Activated CD4-positive, alpha-beta T cell treated with anti-CD3 and anti-CD28 coated beads, Interleukin-10, Interleukin-2, amounts not matched to agents 100 ng/mL and 50 ng/mL, durations not matched to agents 16 hours and 8 hours (primary cell): ENCODE measurements at regions not wholly inside any gene's neighbourhood (a gene's known extent, or its start where the extent isn't known, plus 50 kb on each side); places are given as distances from the start of the nearest gene placed in this dataset.
"Not testable (repeated sequence)": the region's sequence is repeated elsewhere in the genome, so short reads cannot be mapped to it uniquely, and the experiment has no call there.

Source experiments
- DNase-seq: peaks from one replicate; pipeline ENCODE4 v3.0.0-alpha.2; 2020

DNA sequence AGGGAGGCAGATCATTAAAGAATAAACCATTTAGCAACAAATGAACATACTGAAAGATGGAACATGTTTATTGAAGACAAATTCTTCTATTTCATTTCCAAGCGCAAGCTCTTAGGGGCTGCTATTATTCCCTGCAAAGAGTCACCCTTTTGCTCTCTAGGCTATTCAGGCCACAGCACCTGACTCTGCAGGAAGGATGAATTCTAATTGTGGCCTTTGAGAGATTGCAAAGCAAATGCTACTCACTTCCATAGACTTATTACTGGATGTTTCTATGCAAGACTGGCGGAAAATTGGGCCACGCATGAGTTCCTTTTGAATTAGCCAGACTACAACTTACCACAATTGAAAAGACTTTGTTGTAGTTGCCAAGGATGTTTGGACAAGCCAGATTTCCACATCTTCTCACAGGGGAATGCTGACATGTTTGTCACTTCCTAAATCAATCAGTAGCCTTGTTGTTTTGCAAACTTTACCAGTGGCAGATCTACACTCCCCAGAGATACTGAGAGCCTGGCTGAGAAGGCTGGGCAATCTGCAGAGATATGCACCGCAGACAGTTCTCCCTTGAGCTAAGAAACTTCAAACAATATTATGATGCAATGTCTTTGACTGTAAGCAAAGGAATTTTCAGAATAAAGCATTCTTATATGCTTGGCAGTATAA, 334.3 kb upstream of the SYT1 start:
- no peak for DNase-seq

DNA sequence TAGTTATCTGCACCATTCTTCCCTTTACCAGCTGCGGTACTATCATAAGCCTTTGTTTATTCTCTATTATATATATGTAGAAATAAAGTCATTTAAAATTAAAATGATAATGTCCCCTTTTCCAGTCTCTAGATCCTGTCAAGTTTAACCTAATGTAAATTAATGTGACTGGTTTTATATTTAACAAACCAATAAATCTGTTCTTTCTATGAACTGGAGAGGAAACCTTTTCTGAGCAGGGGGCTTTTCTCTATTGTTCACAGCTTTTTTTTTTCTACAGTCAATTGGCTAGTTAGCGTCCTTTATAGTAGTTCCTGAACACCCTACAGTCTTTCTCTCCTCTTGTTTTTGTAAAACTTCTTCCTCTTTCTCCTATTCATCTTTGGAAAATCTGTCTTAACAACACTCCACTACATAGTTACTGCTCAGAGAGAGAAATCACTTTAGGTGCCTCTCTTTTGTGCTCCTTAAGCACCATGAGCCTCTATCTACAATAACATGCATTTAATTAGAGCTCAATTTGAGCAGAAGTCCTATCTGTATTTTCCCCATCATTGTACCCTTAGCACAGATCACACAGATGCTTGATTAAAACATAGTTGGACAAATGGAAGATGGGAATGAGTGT, 332.6 kb upstream of the SYT1 start:
- no peak for DNase-seq

DNA sequence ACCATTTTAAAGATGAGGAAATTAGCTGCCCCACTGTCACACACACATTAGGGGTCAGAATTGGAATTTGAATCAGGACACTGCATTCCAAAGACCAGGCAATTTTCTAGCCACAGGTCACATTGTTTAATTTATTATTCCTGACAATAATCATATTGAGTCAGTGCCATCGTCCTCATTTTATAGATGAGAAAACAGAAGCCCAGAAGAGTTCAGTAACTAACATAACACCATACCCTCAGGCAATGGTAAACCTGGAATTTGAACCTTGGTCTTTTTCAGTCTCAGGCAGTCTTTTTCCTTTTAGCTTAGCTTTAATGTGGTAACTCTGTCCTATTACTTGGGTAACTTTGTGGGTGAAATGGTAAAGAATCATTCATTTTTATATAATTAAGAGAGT, 330.3 kb upstream of the SYT1 start:
- DNase-seq: no peak

DNA sequence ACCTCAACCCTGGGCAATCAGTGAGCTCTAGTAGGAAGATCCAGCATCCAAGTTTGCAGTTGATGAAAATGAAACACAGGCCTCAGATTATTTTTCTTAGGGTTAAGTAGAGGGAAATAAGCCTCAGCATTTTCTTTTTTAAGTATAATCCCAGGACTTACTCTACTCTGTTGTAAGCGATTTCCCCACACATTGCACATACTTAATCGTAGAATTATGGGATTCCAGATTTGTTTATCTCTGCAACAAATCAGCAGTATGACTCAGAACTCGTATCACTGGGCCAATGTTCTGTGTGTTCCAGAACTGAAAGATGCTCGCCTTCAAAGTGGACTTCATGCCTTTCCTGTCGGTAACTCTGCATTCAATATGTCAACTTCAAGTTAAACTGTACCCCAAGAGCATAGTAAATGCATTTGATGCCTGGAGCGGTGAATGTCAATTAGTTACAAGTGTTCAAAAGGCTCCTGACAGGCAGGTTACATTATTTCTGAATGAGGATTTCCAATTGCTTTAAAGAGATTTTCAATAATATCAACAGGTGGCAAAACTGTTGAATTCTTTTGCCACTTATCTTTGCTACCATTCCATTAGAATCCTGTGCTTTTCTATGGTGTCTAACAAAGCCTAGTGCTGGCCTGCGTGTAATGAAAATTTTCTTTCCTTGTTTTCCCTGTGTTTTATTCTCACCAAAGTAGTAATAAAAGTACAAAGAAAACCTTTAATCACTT, 323.8 kb upstream of the SYT1 start:
- DNase-seq: no peak

DNA sequence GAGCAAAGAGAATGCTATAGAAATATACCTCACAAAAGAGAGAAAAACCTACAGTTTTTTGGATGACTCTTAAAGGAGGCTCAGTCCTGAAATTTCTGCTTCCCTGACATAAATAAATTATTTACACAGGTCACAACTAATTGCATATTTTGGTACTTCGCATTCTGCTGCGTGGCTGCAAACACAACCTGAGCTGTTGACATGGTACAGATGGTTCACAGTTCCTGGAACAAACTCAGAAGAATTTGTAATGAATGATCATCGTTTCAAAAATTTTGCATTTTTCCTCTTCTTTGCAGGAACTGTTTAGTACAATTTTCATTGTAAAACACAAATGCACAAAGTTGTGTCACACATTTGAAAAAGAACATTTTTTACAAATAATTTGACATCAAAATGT, 313.7 kb upstream of the SYT1 start:
- no peak for DNase-seq

DNA sequence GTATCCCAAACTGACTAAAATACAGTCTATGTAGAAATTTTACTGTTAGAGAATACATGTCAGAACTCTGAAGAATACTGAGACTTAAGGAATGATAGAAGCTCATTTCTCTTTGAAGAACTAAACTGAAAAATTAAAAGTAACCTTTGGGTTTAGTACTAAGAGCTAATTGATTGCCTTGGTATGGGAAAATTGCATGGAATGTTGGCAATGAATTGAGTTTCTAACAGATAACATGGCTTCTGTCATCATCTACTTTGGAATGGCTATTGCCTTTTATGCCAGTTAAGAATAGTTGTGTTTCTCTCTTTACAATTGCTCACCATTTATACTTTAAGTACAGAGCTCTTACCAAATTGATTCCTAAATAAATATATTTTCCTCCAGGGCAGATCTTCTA, 308.8 kb upstream of the SYT1 start:
- DNase-seq: no peak

DNA sequence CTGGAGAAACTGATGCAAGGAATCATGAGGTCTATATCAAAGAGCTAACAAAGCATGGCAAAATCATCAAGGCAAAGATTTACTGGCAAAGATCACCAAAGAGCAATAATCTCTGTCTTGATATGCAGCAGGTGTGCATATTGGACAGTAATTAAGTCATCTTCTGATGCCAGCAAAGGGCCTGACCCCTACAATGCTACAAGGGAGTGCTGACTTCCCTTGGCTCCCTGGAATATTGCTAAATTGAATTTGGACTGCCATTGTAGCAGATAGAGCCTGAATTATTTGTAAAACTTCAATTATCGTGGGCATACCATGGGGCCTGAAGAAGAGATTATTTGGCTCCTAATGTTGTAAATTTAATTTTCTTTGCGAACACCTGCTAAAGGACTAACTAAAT, 307.9 kb upstream of the SYT1 start:
- no peak for DNase-seq

DNA sequence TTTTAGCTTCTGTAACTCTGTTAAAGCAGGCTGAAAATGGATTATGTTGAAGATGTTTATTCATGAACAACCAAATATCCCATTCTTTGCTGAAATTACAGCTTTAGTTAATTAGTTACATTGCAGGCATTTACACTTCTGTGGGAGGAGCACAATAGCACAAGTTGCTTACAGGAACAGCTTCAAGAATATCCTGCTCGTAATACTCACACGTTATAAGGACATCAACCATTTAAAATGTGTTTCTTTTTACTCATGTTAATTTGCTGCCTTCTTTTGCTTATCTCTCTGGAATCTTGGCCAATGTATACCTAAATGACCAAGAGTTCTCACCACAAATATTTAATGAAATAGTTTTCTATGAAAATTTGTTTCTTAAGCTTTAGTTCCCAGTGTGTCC, 305.2 kb upstream of the SYT1 start:
- DNase-seq: no peak

DNA sequence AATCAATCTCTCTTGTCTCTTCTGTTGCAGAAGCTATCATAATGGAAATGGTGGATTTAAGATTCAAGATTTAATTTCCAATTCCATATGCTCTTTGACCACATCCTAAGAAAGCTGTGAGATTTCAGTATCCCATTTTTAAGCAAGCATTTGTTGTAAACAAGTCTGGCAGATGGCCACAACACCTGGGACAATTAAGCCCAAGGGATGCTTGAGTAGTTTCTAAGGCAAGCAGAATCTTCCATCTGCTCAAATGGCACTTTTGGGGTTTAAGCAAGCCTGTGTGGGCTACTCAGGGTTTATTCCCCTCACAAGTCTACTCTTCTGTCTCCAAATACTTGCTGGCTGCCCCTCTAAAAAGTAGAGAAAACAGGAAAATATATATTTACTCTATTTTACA, 304.7 kb upstream of the SYT1 start:
- DNase-seq: no peak

DNA sequence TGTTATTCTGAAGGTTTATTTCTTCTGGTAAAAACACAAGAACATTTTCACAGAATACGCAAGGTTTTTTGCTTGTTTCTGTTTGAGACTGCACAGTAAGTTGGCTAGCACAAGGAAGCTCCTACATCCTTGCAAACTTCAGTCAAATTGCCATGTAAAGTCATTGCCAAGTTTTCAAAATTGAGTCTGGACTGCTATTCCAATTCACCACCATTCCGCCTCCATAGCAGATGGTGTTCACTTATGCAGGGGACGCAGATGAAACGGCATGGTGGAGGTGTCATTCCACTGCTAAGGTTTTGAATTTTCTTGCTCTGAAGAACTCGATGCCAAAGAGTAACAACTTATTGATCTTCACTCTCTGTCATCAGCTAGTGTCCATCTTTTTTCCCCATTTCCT, 303.9 kb upstream of the SYT1 start:
- no peak for DNase-seq

DNA sequence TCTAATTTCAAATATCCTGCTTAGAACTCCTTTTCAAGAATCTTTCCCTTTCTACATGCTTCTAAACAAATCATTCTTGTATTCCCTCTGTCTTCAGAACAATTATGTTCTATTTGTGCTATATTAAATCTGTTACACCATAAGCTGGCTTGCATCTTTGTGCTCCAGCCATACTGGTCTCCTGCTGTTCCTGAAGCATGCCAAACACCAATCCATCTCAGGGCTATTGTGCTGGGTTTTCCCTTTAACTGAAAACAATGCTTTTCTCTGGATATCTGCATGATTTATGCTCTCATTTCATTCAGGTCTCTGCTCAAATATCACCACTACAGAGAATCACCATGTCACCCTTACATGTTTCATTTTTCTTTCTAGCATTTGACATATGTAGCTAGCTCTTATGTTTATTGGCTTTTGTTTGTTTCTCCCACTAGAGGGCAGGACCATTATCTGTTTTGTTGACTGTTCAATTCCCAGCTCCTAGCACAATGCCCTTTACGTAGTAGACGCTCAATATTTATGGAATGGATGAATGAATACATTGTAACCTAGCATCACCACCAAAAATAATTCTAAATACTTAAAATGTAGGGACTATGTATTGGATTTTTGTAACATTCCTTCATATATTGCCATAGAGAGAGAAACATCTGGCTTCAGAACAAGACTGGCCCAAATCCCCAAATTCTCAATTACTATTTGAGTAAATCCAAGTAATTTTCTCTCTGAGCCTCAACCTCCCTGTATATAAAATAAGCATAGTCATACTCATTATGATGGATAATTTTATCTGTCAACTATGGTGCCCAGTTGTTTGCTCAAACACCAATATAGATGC, 302.0 kb upstream of the SYT1 start:
- no peak for DNase-seq

DNA sequence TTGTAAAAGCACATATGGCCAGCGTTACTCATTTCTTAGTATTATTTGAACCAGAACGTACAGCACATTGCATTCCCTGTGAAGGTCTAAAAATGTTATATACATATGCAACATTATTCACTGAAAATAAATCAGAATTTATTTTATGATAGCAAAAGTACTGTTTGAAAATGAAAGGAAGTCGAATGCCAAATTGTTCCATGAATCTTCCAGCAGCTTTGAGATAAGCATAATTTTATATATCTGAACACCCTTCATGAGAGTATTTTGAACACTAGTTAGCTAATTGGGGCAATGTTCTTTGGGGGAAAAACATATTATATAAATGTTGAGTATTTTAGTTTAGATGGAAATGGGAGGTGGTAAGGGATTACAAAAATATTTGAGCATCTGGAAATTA, 300.7 kb upstream of the SYT1 start:
- no peak for DNase-seq

DNA sequence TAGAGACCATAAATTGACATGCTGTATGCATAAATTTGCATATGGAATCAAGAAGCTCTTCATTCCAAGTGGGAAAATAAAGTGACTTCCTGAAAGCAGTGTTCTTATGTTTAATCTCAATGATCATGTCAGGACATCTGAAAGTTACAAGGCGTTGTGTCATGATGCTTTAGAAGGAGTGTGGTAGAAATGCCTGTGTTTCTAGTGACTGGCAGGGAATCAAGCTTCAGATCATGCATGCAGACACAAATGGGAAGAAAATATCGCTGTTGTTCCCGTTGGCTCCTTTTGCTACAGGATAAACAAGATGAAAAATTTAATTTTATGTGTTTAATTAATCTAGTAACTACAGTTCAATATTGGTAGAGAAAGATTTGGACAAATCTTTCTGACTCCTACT, 298.1 kb upstream of the SYT1 start:
- DNase-seq: no peak

DNA sequence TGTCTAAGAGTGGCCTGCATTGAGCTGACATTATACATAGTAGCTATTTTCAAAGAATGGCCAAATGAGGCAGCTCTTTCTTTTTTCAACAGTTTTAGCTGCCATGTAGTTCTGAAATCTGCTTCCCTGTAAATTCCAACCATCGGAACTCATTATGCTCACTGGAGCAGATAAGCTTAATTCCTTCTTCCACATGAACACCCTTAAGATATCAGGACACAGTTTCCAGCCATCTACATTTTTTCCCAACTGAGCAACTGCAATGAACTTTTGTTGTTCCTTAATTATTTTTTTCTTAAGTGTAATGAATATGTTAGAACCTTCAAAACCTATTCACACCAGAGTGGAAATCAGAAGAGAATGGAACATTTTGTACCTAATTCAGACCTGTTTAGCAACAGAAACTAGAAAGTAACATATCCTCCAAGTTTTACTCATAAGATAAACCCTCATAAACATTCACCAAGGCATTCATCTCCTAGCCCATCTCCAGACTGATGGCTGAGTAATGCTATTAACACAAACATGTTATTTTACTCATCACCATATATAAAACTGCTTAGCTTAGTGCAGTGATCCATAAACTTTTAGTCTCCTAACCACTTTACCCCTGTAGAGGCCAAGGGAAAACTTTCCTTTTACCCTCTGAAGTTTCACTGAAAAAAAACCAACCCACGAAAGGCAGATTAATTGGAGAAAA, 296.1 kb upstream of the SYT1 start:
- DNase-seq: no peak

DNA sequence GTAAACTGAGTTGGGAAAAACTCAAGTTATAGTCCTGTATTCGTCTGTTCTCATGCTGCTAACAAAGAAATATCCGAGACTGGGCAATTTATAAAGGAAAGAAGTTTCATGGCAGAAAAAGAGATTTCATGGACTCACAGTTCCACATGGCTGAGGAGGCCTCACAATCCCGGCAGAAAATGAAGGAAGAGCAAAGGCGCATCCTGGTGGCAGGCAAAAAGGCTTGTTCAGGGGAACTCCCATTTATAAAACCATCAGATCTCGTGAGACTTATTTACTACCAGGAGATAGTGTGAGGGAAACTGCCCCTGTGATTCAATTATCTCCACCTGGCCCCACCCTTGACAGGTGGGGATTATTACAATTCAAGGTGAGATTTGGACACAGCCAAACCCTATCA, 292.6 kb upstream of the SYT1 start:
- DNase-seq: no peak

DNA sequence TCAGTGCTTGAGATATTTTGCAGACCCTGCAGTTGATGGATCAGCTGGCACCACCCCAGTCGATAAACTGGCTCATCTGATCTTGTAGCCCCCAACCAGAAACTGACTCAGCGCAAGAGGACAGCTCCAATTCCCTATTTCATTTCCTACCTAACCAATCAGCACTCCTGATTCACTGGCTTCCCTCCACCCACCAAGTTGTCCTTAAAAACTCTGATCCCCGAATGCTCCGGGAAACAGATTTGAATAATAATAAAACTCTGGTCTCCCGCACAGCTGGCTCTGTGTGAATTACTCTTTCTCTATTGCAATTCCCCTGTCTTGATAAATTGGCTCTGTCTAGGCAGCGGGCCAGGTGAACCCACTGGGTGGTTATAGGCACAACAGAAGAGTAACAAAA, 289.4 kb upstream of the SYT1 start:
- DNase-seq: not testable (repeated sequence)

DNA sequence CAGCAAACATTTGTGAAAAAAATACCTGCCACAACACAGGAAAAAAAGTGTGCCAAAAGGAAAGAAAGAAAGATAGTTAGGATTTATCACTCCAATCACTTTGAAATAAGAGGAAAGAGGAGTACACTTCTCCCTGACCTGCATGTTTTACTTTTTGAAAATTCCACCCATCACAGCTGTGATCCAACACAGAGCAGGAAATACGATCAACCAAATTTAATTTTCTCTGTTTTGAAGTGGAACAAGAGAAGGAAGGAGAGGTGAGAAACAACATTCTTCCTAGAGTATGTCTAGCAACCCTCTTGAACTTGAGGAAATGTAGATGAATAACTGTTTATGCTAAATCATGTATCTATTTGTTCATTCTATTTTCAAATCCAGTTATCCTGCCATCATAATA, 284.7 kb upstream of the SYT1 start:
- no peak for DNase-seq

DNA sequence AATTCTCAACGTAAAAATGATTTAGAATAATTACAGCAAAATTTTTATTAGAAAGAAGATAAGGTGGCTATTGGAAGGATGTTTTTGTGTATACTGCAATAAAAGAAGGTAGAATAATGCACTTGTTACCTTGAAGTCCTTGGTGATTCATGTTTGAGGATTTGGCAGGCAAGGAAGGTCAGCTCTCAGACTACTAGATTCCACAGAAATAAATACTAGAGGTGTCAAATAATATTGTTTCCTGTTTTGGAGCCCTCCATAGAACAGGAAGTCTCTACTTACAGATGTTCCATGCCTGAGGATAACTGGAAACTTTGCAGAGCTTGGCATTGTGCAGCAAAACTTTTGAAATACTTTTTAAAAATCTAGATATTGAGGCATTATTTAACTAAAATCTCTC, 284.3 kb upstream of the SYT1 start:
- DNase-seq: no peak

DNA sequence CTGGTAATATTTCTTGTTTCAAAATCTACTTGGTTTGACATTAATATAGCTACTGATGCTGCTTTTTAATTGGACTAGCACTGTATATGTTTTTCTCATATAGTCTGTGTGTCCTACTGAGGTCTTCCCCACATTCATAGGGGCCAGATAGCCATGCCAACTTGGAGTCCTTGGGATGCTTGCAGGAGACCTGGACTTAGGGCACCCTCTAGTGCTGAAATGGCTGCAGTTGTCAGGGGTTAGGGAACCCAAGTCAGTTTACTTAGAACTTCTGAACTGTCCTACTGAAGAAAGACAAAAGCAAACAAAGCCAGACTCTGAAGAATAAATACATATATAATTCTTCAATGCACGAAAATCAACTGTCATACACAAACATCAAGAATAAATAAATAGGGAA, 279.9 kb upstream of the SYT1 start:
- no peak for DNase-seq

DNA sequence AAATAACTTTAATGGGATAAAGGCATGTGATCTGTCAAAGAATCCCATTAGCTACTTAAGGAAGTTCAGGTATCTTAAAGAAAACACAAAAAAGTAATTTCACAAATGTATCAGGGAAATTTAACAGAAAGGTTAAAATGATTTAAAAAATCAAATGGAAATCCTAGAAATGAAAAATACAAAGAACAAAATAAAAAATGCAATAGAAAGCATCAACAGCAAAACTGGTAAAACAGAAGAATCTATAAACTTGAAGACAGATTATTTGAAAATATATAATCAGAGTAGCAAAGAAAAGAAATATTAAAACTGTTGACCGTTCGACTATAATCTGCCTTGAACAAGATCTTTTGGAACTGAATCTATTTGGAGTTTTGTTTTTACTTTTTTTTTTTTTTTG, 279.4 kb upstream of the SYT1 start:
- DNase-seq: no peak

DNA sequence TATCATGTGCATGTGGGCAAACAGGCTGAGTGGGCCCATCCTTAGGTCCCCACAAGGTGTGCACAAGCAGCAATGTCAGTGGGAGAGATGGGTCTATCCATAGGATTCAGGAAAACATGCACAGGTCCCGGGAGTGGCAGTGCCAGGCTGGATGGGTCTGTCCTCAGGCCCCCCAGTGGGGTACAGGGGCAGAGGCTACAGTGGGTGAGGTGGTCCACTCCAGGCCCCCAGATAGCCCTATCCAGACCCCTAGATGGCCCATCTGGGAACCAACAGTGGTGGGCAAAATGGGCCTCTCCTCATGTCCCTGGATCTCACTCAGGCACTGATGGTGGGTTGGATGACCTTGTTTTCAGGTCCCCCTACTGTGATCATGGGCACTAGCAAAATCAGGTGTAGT, 277.8 kb upstream of the SYT1 start:
- DNase-seq: no peak

DNA sequence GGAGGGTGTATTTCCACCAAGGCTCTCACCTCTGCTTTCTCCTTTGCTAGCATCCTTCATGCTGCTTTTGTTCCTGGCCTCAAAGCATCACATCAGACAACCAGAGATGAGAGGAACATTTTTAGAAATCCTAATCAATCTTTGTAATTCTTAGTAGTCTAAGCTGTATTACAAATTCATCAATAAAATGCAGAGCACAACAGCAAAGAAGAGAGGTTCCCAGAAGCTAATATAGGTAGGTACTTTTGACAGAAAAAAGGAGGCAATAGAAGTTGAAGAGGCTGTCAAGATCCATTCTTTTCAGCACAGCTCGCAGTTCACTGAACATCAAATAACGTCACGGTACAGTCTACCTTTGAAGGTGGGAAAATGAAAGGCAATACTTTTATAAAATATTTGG, 265.2 kb upstream of the SYT1 start:
- no peak for DNase-seq

DNA sequence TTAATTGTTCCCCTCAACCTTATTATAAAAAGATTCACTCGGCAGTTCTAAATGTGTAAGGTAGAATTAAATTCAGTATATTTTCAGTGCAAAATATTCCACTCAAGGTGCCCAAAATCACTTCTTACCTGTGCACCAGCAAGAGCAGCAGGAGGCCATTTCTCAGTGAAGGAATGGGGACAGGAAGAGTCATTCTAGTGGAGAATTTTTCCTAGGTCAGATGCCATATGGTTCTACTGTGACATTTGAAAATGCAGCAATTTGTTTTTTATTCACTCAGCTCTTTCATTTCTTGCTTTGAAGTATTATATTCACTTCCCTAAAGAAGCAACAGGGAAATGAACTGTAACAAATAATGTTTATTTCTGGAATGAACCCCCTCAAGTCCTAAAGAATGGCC, 264.0 kb upstream of the SYT1 start:
- DNase-seq: no peak
